ENCODE measurements at regions not wholly inside any gene's neighbourhood (a gene's known extent, or its start where the extent isn't known, plus 50 kb on each side); places are given as distances from the start of the nearest gene placed in this dataset.

- DNase-seq (ENCODE audit: low read depth): no peak
- no peaks in the 10 kb centered on the region for H3K27me3 ChIP-seq (ENCODE audit: control insufficient read depth, insufficient read depth, low read length)
- H3K36me3 ChIP-seq (ENCODE audit: control insufficient read depth, insufficient read depth, low read length): no peaks in the 10 kb centered on the region
- H3K4me3 ChIP-seq (ENCODE audit: low read depth, low read length): no peak overlapping the region
- TF ChIP-seq, protein P1, sequence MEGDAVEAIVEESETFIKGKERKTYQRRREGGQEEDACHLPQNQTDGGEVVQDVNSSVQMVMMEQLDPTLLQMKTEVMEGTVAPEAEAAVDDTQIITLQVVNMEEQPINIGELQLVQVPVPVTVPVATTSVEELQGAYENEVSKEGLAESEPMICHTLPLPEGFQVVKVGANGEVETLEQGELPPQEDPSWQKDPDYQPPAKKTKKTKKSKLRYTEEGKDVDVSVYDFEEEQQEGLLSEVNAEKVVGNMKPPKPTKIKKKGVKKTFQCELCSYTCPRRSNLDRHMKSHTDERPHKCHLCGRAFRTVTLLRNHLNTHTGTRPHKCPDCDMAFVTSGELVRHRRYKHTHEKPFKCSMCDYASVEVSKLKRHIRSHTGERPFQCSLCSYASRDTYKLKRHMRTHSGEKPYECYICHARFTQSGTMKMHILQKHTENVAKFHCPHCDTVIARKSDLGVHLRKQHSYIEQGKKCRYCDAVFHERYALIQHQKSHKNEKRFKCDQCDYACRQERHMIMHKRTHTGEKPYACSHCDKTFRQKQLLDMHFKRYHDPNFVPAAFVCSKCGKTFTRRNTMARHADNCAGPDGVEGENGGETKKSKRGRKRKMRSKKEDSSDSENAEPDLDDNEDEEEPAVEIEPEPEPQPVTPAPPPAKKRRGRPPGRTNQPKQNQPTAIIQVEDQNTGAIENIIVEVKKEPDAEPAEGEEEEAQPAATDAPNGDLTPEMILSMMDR (IDR thresholded peaks at IDR 0.05; ENCODE audit: insufficient read depth, low read length, poor library complexity, severe bottlenecking): no peak
Observed at GRCh38 chr9:12613071-12613470, 80.1 kb upstream of the TYRP1 start.

DNA sequence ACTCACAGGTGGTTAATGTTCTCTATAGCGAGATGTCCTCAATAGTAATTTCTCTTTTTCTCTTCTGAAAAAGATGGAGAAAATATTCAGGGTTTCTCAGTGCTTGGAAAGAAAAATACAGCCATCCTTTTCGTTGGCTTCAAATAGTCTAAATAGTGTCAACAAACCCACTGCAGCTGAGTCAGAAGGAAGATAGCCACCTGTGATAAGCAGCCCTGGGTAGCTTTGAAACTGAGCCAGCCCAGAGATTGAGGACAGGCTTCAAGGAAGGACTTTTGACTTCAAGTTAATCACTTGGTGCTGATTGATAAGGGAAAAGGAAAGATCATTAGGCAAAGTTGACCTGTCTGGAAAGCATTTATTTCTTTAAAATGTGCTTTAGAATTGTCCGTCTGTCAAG lies 78.7 kb upstream of the TYRP1 start:
- Histone ChIP-seq H3K4me3 (ENCODE audit: low read depth, low read length) (no peak overlapping the region), H3K27me3 (ENCODE audit: control insufficient read depth, insufficient read depth, low read length) (no peaks in the 10 kb centered on the region), H3K36me3 (ENCODE audit: control insufficient read depth, insufficient read depth, low read length) (no peaks in the 10 kb centered on the region)
- no peak for DNase-seq (ENCODE audit: low read depth)
- TF ChIP-seq, protein P1 (IDR thresholded peaks at IDR 0.05; ENCODE audit: insufficient read depth, low read length, poor library complexity, severe bottlenecking): no peak

GRCh38 chr9:12618956-12619355 lies 74.2 kb upstream of the TYRP1 start:
- H3K36me3 ChIP-seq (ENCODE audit: control insufficient read depth, insufficient read depth, low read length): no peaks in the 10 kb centered on the region
- TF ChIP-seq, protein P1 (IDR thresholded peaks at IDR 0.05; ENCODE audit: insufficient read depth, low read length, poor library complexity, severe bottlenecking): no peak
- no peak for DNase-seq (ENCODE audit: low read depth)
- H3K27me3 ChIP-seq (ENCODE audit: control insufficient read depth, insufficient read depth, low read length): no peaks in the 10 kb centered on the region
- no peak overlapping the region for H3K4me3 ChIP-seq (ENCODE audit: low read depth, low read length)

- TF ChIP-seq, protein P1 (IDR thresholded peaks at IDR 0.05; ENCODE audit: insufficient read depth, low read length, poor library complexity, severe bottlenecking): no peak
- H3K36me3 ChIP-seq (ENCODE audit: control insufficient read depth, insufficient read depth, low read length): no peaks in the 10 kb centered on the region
- H3K27me3 ChIP-seq (ENCODE audit: control insufficient read depth, insufficient read depth, low read length): no peaks in the 10 kb centered on the region
- H3K4me3 ChIP-seq (ENCODE audit: low read depth, low read length): no peak overlapping the region
- DNase-seq (ENCODE audit: low read depth): no peak
Observed at GRCh38 chr9:12625844-12626243, 67.3 kb upstream of the TYRP1 start.

DNA sequence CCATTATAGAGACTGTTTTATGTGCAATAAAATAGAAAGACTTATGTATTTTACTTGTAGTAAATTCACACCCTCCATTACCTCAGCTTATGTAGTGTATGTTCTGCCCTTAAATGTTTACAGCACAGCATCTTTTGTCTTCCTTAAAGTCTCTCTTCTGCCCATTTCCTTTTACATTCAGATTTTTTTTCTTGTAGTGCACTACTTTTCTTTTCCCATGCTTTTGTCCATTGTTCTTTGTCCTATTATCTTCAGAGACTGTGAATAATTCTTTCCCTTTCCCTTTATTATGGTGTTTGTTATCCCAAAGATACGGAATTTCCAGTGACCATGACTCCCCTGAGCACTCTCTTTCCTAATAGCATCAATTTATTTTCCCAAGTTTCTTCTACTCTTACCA lies 66.1 kb upstream of the TYRP1 start:
- Histone ChIP-seq H3K27me3 (ENCODE audit: control insufficient read depth, insufficient read depth, low read length) (no peaks in the 10 kb centered on the region), H3K36me3 (ENCODE audit: control insufficient read depth, insufficient read depth, low read length) (no peaks in the 10 kb centered on the region), H3K4me3 (ENCODE audit: low read depth, low read length) (no peak overlapping the region)
- TF ChIP-seq, protein P1 (IDR thresholded peaks at IDR 0.05; ENCODE audit: insufficient read depth, low read length, poor library complexity, severe bottlenecking): no peak
- DNase-seq (ENCODE audit: low read depth): no peak

DNA sequence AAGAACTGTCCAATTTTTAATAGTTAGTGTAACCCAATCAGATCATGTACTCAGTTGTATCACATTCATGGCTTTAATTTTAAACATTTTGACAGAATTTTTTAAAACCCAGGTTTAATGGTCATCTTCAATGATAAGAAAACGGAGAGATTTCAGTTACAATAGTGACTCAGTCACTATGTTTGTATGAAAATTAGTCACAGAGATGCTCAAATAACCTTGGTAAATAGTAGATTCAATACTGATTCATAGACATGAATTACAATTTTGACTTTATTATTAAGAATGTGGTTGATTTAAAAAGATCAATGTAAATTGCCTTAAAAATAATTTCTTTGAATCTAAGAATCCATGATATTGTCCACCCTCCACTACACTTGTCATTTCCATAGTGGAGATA lies 64.6 kb upstream of the TYRP1 start:
- DNase-seq (ENCODE audit: low read depth): no peak
- Histone ChIP-seq H3K36me3 (ENCODE audit: control insufficient read depth, insufficient read depth, low read length) (no peaks in the 10 kb centered on the region), H3K4me3 (ENCODE audit: low read depth, low read length) (no peak overlapping the region), H3K27me3 (ENCODE audit: control insufficient read depth, insufficient read depth, low read length) (no peaks in the 10 kb centered on the region)
- TF ChIP-seq, protein P1 (IDR thresholded peaks at IDR 0.05; ENCODE audit: insufficient read depth, low read length, poor library complexity, severe bottlenecking): no peak
